Naive B cell (primary cell): ENCODE measurements at regions not wholly inside any gene's neighbourhood (a gene's known extent, or its start where the extent isn't known, plus 50 kb on each side); places are given as distances from the start of the nearest gene placed in this dataset.

Source experiments
- ATAC-seq, 2 donors: fragments of 150-1000 bp; cut with Tn5 transposase; 2 replicates each; pipeline ENCODE4 v1.10.0; 2021; ENCODE audit warnings: low read depth in 2 of 2, mild to moderate bottlenecking in 2 of 2, moderate library complexity in 2 of 2
- DNase-seq: peaks from one replicate; pipeline ENCODE4 v3.0.0; 2022
- H3K27ac Mint-ChIP-seq, 6 donors: one replicate each; pipeline ENCODE4 v1.8.0; 2020 to 2022; ENCODE audit warnings: mild to moderate bottlenecking in 6 of 6, mixed read lengths in 6 of 6, moderate library complexity in 5 of 6, inconsistent platforms in 2 of 6
- H3K27me3 Mint-ChIP-seq, 3 donors: one replicate each; pipeline ENCODE4 v1.8.0; 2021 to 2022; ENCODE audit warnings: mixed read lengths in 3 of 3, mild to moderate bottlenecking in 1 of 3
- H3K36me3 Mint-ChIP-seq, 2 donors: one replicate each; pipeline ENCODE4 v1.8.0; 2020 to 2022; ENCODE audit warnings: mixed read lengths in 2 of 2, inconsistent platforms in 1 of 2, mild to moderate bottlenecking in 1 of 2
- H3K4me1 Mint-ChIP-seq, 3 donors: one replicate each; pipeline ENCODE4 v1.8.0; 2020 to 2022; ENCODE audit warnings: mixed read lengths in 3 of 3, inconsistent platforms in 1 of 3, mild to moderate bottlenecking in 1 of 3, moderate library complexity in 1 of 3
- H3K4me3 Mint-ChIP-seq, 8 donors: one replicate each; pipeline ENCODE4 v1.8.0; 2020 to 2022; ENCODE audit warnings: mild to moderate bottlenecking in 8 of 8, mixed read lengths in 8 of 8, moderate library complexity in 8 of 8, inconsistent platforms in 2 of 8
- H3K9me3 Mint-ChIP-seq, 7 donors: one replicate each; pipeline ENCODE4 v1.8.0; 2020 to 2022; ENCODE audit warnings: mixed read lengths in 7 of 7, mild to moderate bottlenecking in 5 of 7, inconsistent platforms in 2 of 7, moderate library complexity in 1 of 7

GRCh38 chr4:66351761-66352160 is 681.5 kb upstream of the EPHA5 start:
- ATAC-seq = no peak
- no peak overlapping the region for H3K27ac Mint-ChIP-seq
- no peaks in the 10 kb centered on the region for H3K4me1 Mint-ChIP-seq
- H3K4me3 Mint-ChIP-seq = no peak overlapping the region
- H3K9me3 Mint-ChIP-seq = peaks cover 0 to 6% (median 2%) of the 10 kb centered on the region in 7 donors
- no peaks in the 10 kb centered on the region for H3K36me3 Mint-ChIP-seq
- no peak for DNase-seq
- H3K27me3 Mint-ChIP-seq = no peaks in the 10 kb centered on the region

- no peak for DNase-seq
- H3K4me3 Mint-ChIP-seq = no peak overlapping the region
- no peaks in the 10 kb centered on the region for H3K4me1 Mint-ChIP-seq
- H3K27me3 Mint-ChIP-seq = no peaks in the 10 kb centered on the region
- ATAC-seq = no peak
- H3K27ac Mint-ChIP-seq = no peak overlapping the region
- H3K9me3 Mint-ChIP-seq = peaks cover 0 to 6% (median 0%) of the 10 kb centered on the region in 7 donors
- no peaks in the 10 kb centered on the region for H3K36me3 Mint-ChIP-seq
These were observed 670.1 kb upstream of the EPHA5 start for GRCh38 chr4:66340286-66340893.

GRCh38 chr4:66339007-66339406 is 668.7 kb upstream of the EPHA5 start:
- Mint-ChIP-seq H3K9me3 (peaks cover 0 to 6% (median 0%) of the 10 kb centered on the region in 7 donors), H3K4me3 (no peak overlapping the region), H3K36me3 (no peaks in the 10 kb centered on the region), H3K4me1 (no peaks in the 10 kb centered on the region), H3K27me3 (no peaks in the 10 kb centered on the region), H3K27ac (no peak overlapping the region)
- DNase-seq = no peak
- ATAC-seq = no peak

GRCh38 chr4:66331761-66332160 is 661.5 kb upstream of the EPHA5 start:
- no peak for ATAC-seq
- Mint-ChIP-seq H3K4me3 (no peak overlapping the region), H3K27me3 (no peaks in the 10 kb centered on the region), H3K4me1 (no peaks in the 10 kb centered on the region), H3K27ac (no peak overlapping the region), H3K9me3 (peaks cover 0 to 2% (median 0%) of the 10 kb centered on the region in 7 donors), H3K36me3 (no peaks in the 10 kb centered on the region)
- DNase-seq = no peak

GRCh38 chr4:66330125-66330524 is 659.8 kb upstream of the EPHA5 start:
- no peak overlapping the region for H3K4me3 Mint-ChIP-seq
- no peaks in the 10 kb centered on the region for H3K27me3 Mint-ChIP-seq
- DNase-seq (no peak), ATAC-seq (no peak)
- no peak overlapping the region for H3K27ac Mint-ChIP-seq
- H3K9me3 Mint-ChIP-seq = peaks cover 0 to 4% (median 0%) of the 10 kb centered on the region in 7 donors
- no peaks in the 10 kb centered on the region for H3K36me3 Mint-ChIP-seq
- no peaks in the 10 kb centered on the region for H3K4me1 Mint-ChIP-seq

GRCh38 chr4:66328803-66329574 is 658.7 kb upstream of the EPHA5 start:
- Mint-ChIP-seq H3K4me3 (no peak overlapping the region), H3K27me3 (no peaks in the 10 kb centered on the region), H3K9me3 (peaks cover 0 to 4% (median 0%) of the 10 kb centered on the region in 7 donors), H3K4me1 (no peaks in the 10 kb centered on the region), H3K36me3 (no peaks in the 10 kb centered on the region), H3K27ac (no peak overlapping the region)
- ATAC-seq = no peak
- no peak for DNase-seq

- Mint-ChIP-seq H3K27me3 (no peaks in the 10 kb centered on the region), H3K36me3 (no peaks in the 10 kb centered on the region), H3K4me1 (no peaks in the 10 kb centered on the region), H3K9me3 (peaks cover 6 to 17% (median 8%) of the 10 kb centered on the region in 7 donors), H3K4me3 (no peak overlapping the region), H3K27ac (no peak overlapping the region)
- DNase-seq (no peak), ATAC-seq (no peak)
These were observed 637.6 kb upstream of the EPHA5 start for GRCh38 chr4:66307641-66308438.

- Mint-ChIP-seq H3K9me3 (peaks cover 0 to 5% (median 2%) of the 10 kb centered on the region in 7 donors), H3K27me3 (no peaks in the 10 kb centered on the region), H3K27ac (no peak overlapping the region), H3K36me3 (no peaks in the 10 kb centered on the region), H3K4me1 (no peaks in the 10 kb centered on the region), H3K4me3 (no peak overlapping the region)
- ATAC-seq (no peak), DNase-seq (no peak)
These were observed 630.1 kb upstream of the EPHA5 start for GRCh38 chr4:66300336-66300934.

GRCh38 chr4:66298569-66298968 is 628.3 kb upstream of the EPHA5 start:
- Mint-ChIP-seq H3K27me3 (no peaks in the 10 kb centered on the region), H3K9me3 (peaks cover 0 to 5% (median 2%) of the 10 kb centered on the region in 7 donors), H3K4me3 (no peak overlapping the region), H3K27ac (no peak overlapping the region), H3K4me1 (no peaks in the 10 kb centered on the region), H3K36me3 (no peaks in the 10 kb centered on the region)
- ATAC-seq (no peak), DNase-seq (no peak)

- no peak overlapping the region for H3K27ac Mint-ChIP-seq
- H3K9me3 Mint-ChIP-seq = peaks cover 0 to 5% (median 2%) of the 10 kb centered on the region in 7 donors
- ATAC-seq = no peak
- no peak for DNase-seq
- no peaks in the 10 kb centered on the region for H3K4me1 Mint-ChIP-seq
- no peaks in the 10 kb centered on the region for H3K36me3 Mint-ChIP-seq
- H3K4me3 Mint-ChIP-seq = no peak overlapping the region
- no peaks in the 10 kb centered on the region for H3K27me3 Mint-ChIP-seq
These were observed 627.4 kb upstream of the EPHA5 start for GRCh38 chr4:66297703-66298102.

GRCh38 chr4:66294638-66295037 is 624.3 kb upstream of the EPHA5 start:
- H3K27ac Mint-ChIP-seq = no peak overlapping the region
- DNase-seq (no peak), ATAC-seq (no peak)
- no peak overlapping the region for H3K4me3 Mint-ChIP-seq
- H3K4me1 Mint-ChIP-seq = no peaks in the 10 kb centered on the region
- no peaks in the 10 kb centered on the region for H3K36me3 Mint-ChIP-seq
- H3K9me3 Mint-ChIP-seq = peaks cover 0 to 3% (median 0%) of the 10 kb centered on the region in 7 donors
- no peaks in the 10 kb centered on the region for H3K27me3 Mint-ChIP-seq

GRCh38 chr4:66284991-66285451 is 614.7 kb upstream of the EPHA5 start:
- ATAC-seq (no peak), DNase-seq (no peak)
- Mint-ChIP-seq H3K27ac (no peak overlapping the region), H3K27me3 (no peaks in the 10 kb centered on the region), H3K4me3 (no peak overlapping the region), H3K4me1 (no peaks in the 10 kb centered on the region), H3K9me3 (peaks cover 0 to 2% (median 0%) of the 10 kb centered on the region in 7 donors), H3K36me3 (no peaks in the 10 kb centered on the region)

- no peaks in the 10 kb centered on the region for H3K27me3 Mint-ChIP-seq
- H3K27ac Mint-ChIP-seq = no peak overlapping the region
- ATAC-seq = no peak
- no peaks in the 10 kb centered on the region for H3K4me1 Mint-ChIP-seq
- no peaks in the 10 kb centered on the region for H3K36me3 Mint-ChIP-seq
- no peak overlapping the region for H3K4me3 Mint-ChIP-seq
- DNase-seq = no peak
- peaks cover 0 to 8% (median 0%) of the 10 kb centered on the region in 7 donors for H3K9me3 Mint-ChIP-seq
These were observed 608.8 kb upstream of the EPHA5 start for GRCh38 chr4:66279084-66279483.
